ENCODE measurements at regions not wholly inside any gene's neighbourhood (a gene's known extent, or its start where the extent isn't known, plus 50 kb on each side); places are given as distances from the start of the nearest gene placed in this dataset.

DNA sequence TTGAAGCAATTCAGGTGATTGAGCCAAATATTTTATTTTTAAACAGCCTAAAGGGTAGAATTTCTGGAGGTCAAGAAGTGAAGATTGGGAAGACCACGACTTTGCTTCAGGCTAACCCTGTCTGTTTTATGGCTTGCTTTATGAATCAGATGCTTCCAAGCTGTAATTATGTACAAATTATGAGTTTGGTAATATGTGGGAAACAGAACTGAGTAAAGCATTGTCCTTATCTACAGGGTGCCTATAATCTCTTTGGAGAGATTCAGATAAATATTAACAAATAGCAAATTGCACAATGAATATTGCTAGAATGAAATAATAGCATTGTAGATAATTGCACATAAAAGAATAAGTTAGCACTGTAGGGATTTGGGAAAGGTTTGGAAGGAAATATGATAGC, 539.4 kb upstream of the CDH2 start:
- Mint-ChIP-seq H3K4me1 (no peaks in the 10 kb centered on the region), H3K9me3 (peaks cover 11 to 17% of the 10 kb centered on the region in 2 donors), H3K4me3 (no peak overlapping the region), H3K27me3 (no peaks in the 10 kb centered on the region), H3K27ac (no peak overlapping the region)
- no peak for ATAC-seq
- no peak for DNase-seq

DNA sequence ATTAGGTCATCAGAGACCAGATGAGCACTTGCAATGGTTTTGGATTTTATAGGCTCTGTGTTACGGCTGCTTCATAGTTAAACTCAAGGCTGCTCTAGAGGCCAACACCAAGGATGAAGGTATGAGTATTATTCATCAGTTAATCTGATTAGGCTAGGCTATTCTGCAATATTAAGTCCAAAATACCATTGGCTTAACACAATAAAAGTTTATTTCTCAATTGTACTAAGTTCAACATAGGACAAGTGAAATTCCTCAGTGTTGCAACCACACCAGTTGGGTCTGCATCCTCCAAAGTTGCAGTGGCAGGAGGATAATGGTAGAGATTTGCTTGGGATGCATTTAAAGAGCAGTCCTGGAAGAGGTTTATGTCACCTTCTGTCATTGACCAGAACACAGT, 538.3 kb upstream of the CDH2 start:
- DNase-seq (no peak), ATAC-seq (no peak)
- no peak overlapping the region for H3K4me3 Mint-ChIP-seq
- no peaks in the 10 kb centered on the region for H3K27me3 Mint-ChIP-seq
- no peak overlapping the region for H3K27ac Mint-ChIP-seq
- peaks cover 11 to 17% of the 10 kb centered on the region in 2 donors for H3K9me3 Mint-ChIP-seq
- no peaks in the 10 kb centered on the region for H3K4me1 Mint-ChIP-seq

DNA sequence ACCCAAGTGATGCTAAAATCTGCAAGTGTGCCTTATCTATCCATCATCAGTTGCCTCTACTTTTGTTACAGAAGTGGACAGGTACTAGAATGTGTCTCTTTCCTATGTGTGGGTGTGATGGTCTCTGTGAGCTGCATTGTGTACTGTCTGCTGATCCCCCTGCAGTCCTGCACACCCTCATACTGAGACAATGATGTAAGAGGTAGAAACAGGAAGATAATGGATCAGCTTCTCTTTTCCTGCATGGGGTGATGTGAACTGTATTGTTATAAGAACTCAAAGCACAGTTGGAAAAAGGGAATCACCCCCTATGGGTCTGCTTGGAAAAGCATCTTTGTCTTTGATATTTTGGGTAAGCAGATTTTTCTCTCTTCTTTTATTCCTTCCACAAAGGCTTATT, 537.6 kb upstream of the CDH2 start:
- H3K4me3 Mint-ChIP-seq: no peak overlapping the region
- H3K27me3 Mint-ChIP-seq: no peaks in the 10 kb centered on the region
- H3K9me3 Mint-ChIP-seq: peaks cover 11 to 17% of the 10 kb centered on the region in 2 donors
- ATAC-seq: no peak
- H3K27ac Mint-ChIP-seq: no peak overlapping the region
- no peak for DNase-seq
- no peaks in the 10 kb centered on the region for H3K4me1 Mint-ChIP-seq

DNA sequence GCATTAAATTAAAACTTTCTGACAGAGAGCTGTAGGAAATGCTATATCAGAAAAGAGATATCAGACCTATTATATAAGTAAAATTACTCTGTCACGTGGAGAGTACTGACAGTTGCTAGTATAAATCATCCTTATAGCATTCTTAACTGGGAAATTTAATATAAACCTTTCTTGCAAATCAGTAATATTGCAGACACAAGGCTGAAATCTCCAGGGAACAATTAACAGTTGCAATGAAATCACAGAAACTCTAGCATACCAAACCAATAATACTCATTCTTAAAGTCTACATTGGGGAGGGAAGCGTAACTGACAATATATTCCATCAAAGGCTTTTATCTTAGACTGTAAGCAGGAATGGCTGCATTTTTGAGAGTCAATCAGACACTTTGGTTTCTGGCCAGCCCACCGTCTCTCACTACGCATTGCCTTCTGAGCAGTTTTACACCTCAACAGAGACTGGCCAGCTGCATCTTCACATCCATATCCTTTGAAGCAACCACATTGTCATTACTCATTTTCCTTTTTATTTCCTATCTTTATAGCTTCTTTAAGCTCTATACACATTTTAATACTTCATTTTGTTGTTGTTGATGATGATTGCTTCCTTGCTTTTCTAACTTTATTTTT, 536.0 kb upstream of the CDH2 start:
- H3K4me1 Mint-ChIP-seq: no peaks in the 10 kb centered on the region

GRCh38 chr18:28712172-28712571, 535.2 kb upstream of the CDH2 start:
- Mint-ChIP-seq H3K9me3 (peaks cover 5 to 9% of the 10 kb centered on the region in 2 donors), H3K4me3 (no peak overlapping the region), H3K4me1 (no peaks in the 10 kb centered on the region), H3K27ac (no peak overlapping the region), H3K27me3 (no peaks in the 10 kb centered on the region)
- ATAC-seq (no peak), DNase-seq (no peak)

More for the DNA sequence above, 536.0 kb upstream of the CDH2 start:
- Mint-ChIP-seq H3K9me3 (peaks cover 11 to 16% of the 10 kb centered on the region in 2 donors), H3K27me3 (no peaks in the 10 kb centered on the region), H3K27ac (no peak overlapping the region), H3K4me3 (no peak overlapping the region)
- DNase-seq (no peak), ATAC-seq (no peak)

DNA sequence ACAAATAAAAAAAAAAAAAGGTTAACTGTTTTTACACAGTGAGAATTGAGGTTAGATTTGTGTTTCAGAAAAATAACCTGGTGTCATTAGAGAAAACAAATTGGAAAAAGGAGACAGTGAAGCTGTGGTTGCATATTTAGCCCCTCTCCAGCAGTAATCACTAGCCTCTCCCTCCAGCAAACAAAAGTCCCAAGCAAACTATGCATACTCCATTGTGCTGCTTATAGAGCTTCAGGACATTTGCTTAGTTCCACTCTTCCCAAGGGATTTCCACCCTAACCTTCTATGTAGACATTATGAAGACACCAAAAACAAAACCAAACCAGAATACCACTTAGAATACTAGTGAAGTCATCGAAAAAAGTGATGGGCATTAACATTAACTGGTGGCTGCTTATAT, 534.2 kb upstream of the CDH2 start:
- DNase-seq (no peak), ATAC-seq (no peak)
- H3K27me3 Mint-ChIP-seq: no peaks in the 10 kb centered on the region
- peaks cover 4 to 8% of the 10 kb centered on the region in 2 donors for H3K9me3 Mint-ChIP-seq
- H3K4me1 Mint-ChIP-seq: no peaks in the 10 kb centered on the region
- no peak overlapping the region for H3K4me3 Mint-ChIP-seq
- H3K27ac Mint-ChIP-seq: no peak overlapping the region

DNA sequence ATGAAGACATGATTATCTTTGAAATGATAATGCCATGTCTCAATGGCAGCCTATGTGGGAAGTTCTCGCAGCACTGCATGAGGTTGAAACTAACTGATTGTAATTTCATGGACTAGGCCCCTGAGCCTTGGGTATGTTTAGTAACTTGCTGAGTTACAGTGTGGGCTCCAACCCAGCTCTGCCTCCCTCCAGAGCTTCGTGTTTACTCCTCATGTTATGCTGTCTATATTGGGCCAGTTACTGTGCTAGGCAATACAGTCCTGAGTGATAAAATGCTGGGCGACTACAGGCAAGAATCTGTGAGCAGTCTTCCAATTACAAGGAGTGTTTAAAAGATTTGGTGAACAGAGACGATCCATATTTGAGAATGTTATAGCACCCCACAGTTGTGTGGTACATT, 530.1 kb upstream of the CDH2 start:
- no peak overlapping the region for H3K27ac Mint-ChIP-seq
- H3K9me3 Mint-ChIP-seq: peaks cover 6 to 10% of the 10 kb centered on the region in 2 donors
- DNase-seq (no peak), ATAC-seq (no peak)
- H3K4me3 Mint-ChIP-seq: no peak overlapping the region
- no peaks in the 10 kb centered on the region for H3K4me1 Mint-ChIP-seq
- H3K27me3 Mint-ChIP-seq: no peaks in the 10 kb centered on the region

DNA sequence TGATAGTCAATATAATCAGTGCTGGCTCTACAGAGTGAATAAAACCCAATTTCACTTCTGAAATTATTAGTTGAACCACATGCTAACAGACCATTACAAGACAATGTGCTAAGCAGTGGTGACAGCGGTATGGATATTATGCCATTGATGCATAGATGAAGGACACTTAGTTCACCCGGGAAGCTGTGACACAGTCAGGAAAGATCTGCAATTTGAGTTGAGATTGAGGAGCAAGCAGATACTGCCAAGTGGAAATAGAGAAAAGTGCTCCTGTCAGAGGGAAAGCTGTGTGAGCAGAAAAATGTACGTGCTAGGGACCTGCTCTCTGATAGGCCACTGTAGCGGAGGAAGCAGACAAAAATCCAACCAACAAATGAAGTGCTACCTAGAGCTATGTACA, 529.5 kb upstream of the CDH2 start:
- no peaks in the 10 kb centered on the region for H3K27me3 Mint-ChIP-seq
- no peak overlapping the region for H3K4me3 Mint-ChIP-seq
- no peak for DNase-seq
- peaks cover 6 to 16% of the 10 kb centered on the region in 2 donors for H3K9me3 Mint-ChIP-seq
- H3K27ac Mint-ChIP-seq: no peak overlapping the region
- no peaks in the 10 kb centered on the region for H3K4me1 Mint-ChIP-seq
- no peak for ATAC-seq

GRCh38 chr18:28705482-28705881, 528.6 kb upstream of the CDH2 start:
- ATAC-seq: no peak
- Mint-ChIP-seq H3K27ac (no peak overlapping the region), H3K4me3 (no peak overlapping the region), H3K9me3 (peaks cover 14 to 16% of the 10 kb centered on the region in 2 donors), H3K4me1 (no peaks in the 10 kb centered on the region), H3K27me3 (no peaks in the 10 kb centered on the region)
- no peak for DNase-seq

GRCh38 chr18:28692337-28692736, 515.4 kb upstream of the CDH2 start:
- H3K9me3 Mint-ChIP-seq: peaks cover 5 to 47% of the 10 kb centered on the region in 2 donors
- ATAC-seq: no peak
- H3K27ac Mint-ChIP-seq: no peak overlapping the region
- no peaks in the 10 kb centered on the region for H3K4me1 Mint-ChIP-seq
- DNase-seq: no peak
- no peak overlapping the region for H3K4me3 Mint-ChIP-seq
- H3K27me3 Mint-ChIP-seq: no peaks in the 10 kb centered on the region

DNA sequence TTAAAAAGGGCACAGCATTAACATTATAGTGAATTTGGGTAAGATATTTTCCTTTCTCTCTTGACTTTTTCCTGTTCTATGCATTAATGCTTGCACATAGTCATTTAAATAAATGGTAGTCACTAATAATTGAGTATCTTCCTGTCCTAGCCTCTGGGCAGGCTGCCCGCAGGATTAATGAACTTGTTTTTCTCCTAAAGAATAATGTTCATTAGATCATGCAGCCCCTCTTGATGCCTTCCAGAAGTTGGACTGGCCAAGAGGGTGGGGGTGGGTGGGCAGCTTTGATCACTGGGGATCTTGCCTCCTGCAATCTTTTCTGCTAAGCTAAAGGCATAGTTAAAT, 514.5 kb upstream of the CDH2 start:
- ATAC-seq (no peak), DNase-seq (no peak)
- H3K9me3 Mint-ChIP-seq: peaks cover 5 to 43% of the 10 kb centered on the region in 2 donors
- H3K4me3 Mint-ChIP-seq: no peak overlapping the region
- H3K4me1 Mint-ChIP-seq: no peaks in the 10 kb centered on the region
- H3K27me3 Mint-ChIP-seq: no peaks in the 10 kb centered on the region
- H3K27ac Mint-ChIP-seq: no peak overlapping the region

DNA sequence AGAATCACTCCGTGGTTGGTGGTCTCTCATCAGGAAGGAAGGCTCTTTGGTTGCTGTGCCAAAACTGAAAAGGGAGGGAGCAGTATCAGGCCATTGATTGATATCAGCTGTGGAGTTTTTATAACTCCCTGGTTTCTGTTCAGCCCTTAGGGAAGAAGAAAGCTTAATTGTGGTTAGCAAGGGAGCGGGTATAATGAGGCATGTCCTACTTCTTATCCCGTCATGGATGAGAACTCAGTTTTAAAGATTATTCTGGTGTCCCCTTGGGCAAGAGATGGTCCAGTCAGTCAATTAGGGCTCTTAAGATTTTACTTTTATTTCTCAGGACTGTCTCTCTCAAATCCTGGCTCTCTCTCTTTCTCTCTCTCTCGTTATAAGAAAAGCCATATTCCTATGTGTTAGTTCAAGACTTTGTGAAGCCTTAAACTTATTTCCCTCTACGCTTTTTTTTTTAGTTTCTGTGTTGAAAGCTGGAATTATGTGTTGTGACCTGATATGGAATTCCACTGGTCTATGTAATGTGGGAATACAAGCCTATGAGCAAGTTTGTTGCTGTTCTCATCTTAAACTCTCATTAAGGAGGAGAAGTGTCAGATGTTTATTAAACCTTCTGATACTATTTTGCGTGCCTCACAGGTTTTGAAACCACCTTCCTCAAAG, 514.0 kb upstream of the CDH2 start:
- Mint-ChIP-seq H3K9me3 (peaks cover 5 to 43% of the 10 kb centered on the region in 2 donors), H3K27me3 (no peaks in the 10 kb centered on the region), H3K4me3 (no peak overlapping the region), H3K4me1 (no peaks in the 10 kb centered on the region), H3K27ac (no peak overlapping the region)
- no peak for ATAC-seq
- no peak for DNase-seq

GRCh38 chr18:28690100-28690499, 513.2 kb upstream of the CDH2 start:
- Mint-ChIP-seq H3K27ac (no peak overlapping the region), H3K4me1 (no peaks in the 10 kb centered on the region), H3K9me3 (peaks cover 1 to 36% of the 10 kb centered on the region in 2 donors), H3K4me3 (no peak overlapping the region), H3K27me3 (no peaks in the 10 kb centered on the region)
- ATAC-seq (no peak), DNase-seq (no peak)

DNA sequence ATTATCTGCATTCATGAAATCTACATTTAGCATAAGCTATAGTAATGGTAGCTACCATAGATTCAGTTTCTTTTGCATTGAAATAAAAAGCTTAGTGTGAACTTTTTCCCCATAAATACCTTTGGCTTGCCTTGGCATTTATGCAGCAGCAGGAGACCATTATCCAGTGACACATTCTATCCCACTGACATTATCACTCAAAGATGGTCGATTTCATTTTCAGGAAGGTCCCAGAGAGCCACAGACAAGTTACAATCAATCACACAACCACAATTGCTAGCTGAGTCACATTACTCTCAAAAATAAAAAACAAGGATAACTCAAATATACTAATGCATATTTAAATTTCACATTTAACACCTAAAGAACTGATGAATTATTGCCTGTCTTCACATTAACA, 512.7 kb upstream of the CDH2 start:
- ATAC-seq: no peak

GRCh38 chr18:28684746-28685355, 507.9 kb upstream of the CDH2 start:
- Mint-ChIP-seq H3K27ac (no peak overlapping the region), H3K27me3 (no peaks in the 10 kb centered on the region), H3K9me3 (peaks cover 0 to 4% of the 10 kb centered on the region in 2 donors), H3K4me3 (no peak overlapping the region), H3K4me1 (no peaks in the 10 kb centered on the region)
- DNase-seq (no peak), ATAC-seq (no peak)

More for the DNA sequence above, 512.7 kb upstream of the CDH2 start:
- Mint-ChIP-seq H3K4me3 (no peak overlapping the region), H3K27ac (no peak overlapping the region), H3K27me3 (no peaks in the 10 kb centered on the region), H3K4me1 (no peaks in the 10 kb centered on the region), H3K9me3 (peaks cover 0 to 34% of the 10 kb centered on the region in 2 donors)
- no peak for DNase-seq

DNA sequence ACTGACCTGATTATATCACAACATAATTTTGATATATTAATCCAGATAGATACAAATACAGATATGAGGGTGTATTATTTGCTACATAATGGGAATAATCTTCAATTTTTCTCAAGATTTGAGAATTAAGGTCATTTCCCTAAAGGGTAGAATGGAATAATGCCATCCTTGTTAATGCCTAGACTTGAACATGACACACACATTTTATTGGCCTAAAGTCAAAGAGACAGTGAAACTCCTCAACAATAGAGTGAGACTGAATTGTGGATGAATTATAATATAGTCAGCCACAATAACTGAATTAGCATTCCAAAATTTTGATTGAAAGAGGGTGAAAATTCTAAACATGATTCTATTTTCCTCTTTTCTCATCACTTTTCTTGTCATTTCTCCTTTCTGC, 506.0 kb upstream of the CDH2 start:
- H3K4me3 Mint-ChIP-seq: no peak overlapping the region
- H3K27ac Mint-ChIP-seq: no peak overlapping the region
- peaks cover 3 to 7% of the 10 kb centered on the region in 2 donors for H3K9me3 Mint-ChIP-seq
- no peaks in the 10 kb centered on the region for H3K27me3 Mint-ChIP-seq
- no peaks in the 10 kb centered on the region for H3K4me1 Mint-ChIP-seq
- DNase-seq: no peak
- no peak for ATAC-seq
